Gastrocnemius medialis (tissue), 4 donors: ENCODE measurements at regions not wholly inside any gene's neighbourhood (a gene's known extent, or its start where the extent isn't known, plus 50 kb on each side); places are given as distances from the start of the nearest gene placed in this dataset.

Experiments
- CTCF ChIP-seq, 5 experiments: fragments of 450-650 bp in 3 of 5; fragments of 200-600 bp in 2 of 5; sonication (generic) in 2 of 5; IDR thresholded peaks in 4 of 5; conservative IDR thresholded peaks in 1 of 5; 1 replicate in 4 of 5; 2 replicates in 1 of 5; pipeline ENCODE4 v1.5.1; 2016 to 2019; ENCODE audit warnings: antibody characterized with exemption in 5 of 5, mild to moderate bottlenecking in 3 of 5, moderate library complexity in 3 of 5
- POLR2A ChIP-seq, 2 donors: fragments of 450-650 bp; IDR thresholded peaks; one replicate each; pipeline ENCODE4 v1.6.1; 2017; ENCODE audit warnings: antibody characterized with exemption in 2 of 2, mild to moderate bottlenecking in 2 of 2, moderate library complexity in 2 of 2

GRCh38 chr5:159555084-159555483 is 224.8 kb upstream of the IL12B start:
- no peak for TF ChIP-seq CTCF (IDR thresholded peaks at IDR 0.05 in 4 of 5, conservative IDR thresholded peaks at IDR 0.05 in 1 of 5)
- no peak for TF ChIP-seq POLR2A (IDR thresholded peaks at IDR 0.05)
